Lung (tissue), 11 donors: ENCODE measurements at regions not wholly inside any gene's neighbourhood (a gene's known extent, or its start where the extent isn't known, plus 50 kb on each side); places are given as distances from the start of the nearest gene placed in this dataset.
"Not testable (repeated sequence)": the region's sequence is repeated elsewhere in the genome, so short reads cannot be mapped to it uniquely, and the experiment has no call there.

Experiments
- ATAC-seq: fragments of 200-7000 bp; cut with Tn5 transposase; one replicate; pipeline ENCODE4 v1.9.1; 2020; ENCODE audit warnings: moderate number of reproducible peaks; ENCODE audit not compliant: insufficient read depth, low FRiP score
- DNase-seq, 3 donors: peaks; one replicate each; pipeline ENCODE4 v3.0.0-alpha.2; 2013 to 2017
- H3K27ac ChIP-seq, 2 donors: one replicate each; pipeline ENCODE4 v1.5.1; 2013; ENCODE audit warnings: mild to moderate bottlenecking in 2 of 2, moderate library complexity in 2 of 2, control low read depth in 1 of 2, inconsistent platforms in 1 of 2, low read depth in 1 of 2, low read length in 1 of 2
- H3K27me3 ChIP-seq, 3 donors: one replicate each; pipeline ENCODE4 v1.5.1; 2013; ENCODE audit warnings: low read length in 2 of 3; ENCODE audit not compliant: control insufficient read depth in 3 of 3, insufficient read depth in 3 of 3
- H3K36me3 ChIP-seq, 4 donors: one replicate each; pipeline ENCODE4 v1.5.1; 2013; ENCODE audit warnings: low read length in 4 of 4, mild to moderate bottlenecking in 1 of 4, moderate library complexity in 1 of 4; ENCODE audit not compliant: control insufficient read depth in 4 of 4, insufficient read depth in 4 of 4
- H3K4me1 ChIP-seq, 5 donors: one replicate each; pipeline ENCODE4 v1.5.1; 2013; ENCODE audit warnings: low read length in 5 of 5, mild to moderate bottlenecking in 2 of 5, moderate library complexity in 1 of 5; ENCODE audit not compliant: control insufficient read depth in 5 of 5, insufficient read depth in 5 of 5
- H3K4me3 ChIP-seq: one replicate; pipeline ENCODE4 v1.5.1; 2013; ENCODE audit warnings: mild to moderate bottlenecking, control low read depth, moderate library complexity
- H3K9ac ChIP-seq, 2 donors: one replicate each; pipeline ENCODE4 v1.5.1; 2013; ENCODE audit warnings: low read length in 2 of 2, control low read depth in 1 of 2; ENCODE audit not compliant: insufficient read depth in 1 of 2
- H3K9me3 ChIP-seq, 4 donors: one replicate each; pipeline ENCODE4 v1.5.1; 2013; ENCODE audit warnings: low read length in 3 of 4, mild to moderate bottlenecking in 1 of 4, moderate library complexity in 1 of 4; ENCODE audit not compliant: control insufficient read depth in 4 of 4, insufficient read depth in 3 of 4
- WGBS, 2 donors: extraction: QIAGEN DNeasy Blood & Tissue Kit; methylation state at CpG; one replicate each; pipeline ENCODE4 v1.1.7; 2013; 5-methylcytosine and 5-hydroxymethylcytosine counted together
- TF ChIP-seq, protein P1 (sequence below): IDR thresholded peaks from 2 replicates; pipeline ENCODE4 v1.5.1; 2012; ENCODE audit warnings: mild to moderate bottlenecking; ENCODE audit errors: control extremely low read depth, extremely low read depth
- donor health status: control.
- donor health status: control.
- donor health status: Bipolar disorder and iron deficiency.
- donor health status: healthy.
- donor health status: DM: yes; HTN: yes; CAD: no.

DNA sequence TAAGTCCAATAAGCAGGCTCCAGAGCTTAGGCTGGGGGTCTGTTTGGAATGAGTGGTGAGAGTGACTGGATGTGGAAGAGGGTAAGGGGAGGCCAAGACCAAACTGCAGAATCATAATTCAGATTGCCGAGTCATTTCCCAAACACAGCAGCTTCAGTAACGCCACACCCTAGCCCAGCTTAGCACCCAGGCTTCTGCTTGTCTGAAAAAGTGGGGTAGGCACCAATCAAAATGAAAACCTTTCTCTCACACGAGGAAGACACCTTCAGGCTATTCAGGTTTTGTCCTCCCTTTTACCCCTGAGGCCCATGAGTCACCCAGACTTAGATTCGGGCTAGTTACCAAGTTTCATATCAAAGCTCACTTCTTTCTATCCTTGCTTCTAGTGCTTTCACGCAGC, 306.1 kb downstream of the DAD1 start:
- TF ChIP-seq, protein P1, sequence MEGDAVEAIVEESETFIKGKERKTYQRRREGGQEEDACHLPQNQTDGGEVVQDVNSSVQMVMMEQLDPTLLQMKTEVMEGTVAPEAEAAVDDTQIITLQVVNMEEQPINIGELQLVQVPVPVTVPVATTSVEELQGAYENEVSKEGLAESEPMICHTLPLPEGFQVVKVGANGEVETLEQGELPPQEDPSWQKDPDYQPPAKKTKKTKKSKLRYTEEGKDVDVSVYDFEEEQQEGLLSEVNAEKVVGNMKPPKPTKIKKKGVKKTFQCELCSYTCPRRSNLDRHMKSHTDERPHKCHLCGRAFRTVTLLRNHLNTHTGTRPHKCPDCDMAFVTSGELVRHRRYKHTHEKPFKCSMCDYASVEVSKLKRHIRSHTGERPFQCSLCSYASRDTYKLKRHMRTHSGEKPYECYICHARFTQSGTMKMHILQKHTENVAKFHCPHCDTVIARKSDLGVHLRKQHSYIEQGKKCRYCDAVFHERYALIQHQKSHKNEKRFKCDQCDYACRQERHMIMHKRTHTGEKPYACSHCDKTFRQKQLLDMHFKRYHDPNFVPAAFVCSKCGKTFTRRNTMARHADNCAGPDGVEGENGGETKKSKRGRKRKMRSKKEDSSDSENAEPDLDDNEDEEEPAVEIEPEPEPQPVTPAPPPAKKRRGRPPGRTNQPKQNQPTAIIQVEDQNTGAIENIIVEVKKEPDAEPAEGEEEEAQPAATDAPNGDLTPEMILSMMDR: no peak
- ATAC-seq (no peak), DNase-seq (no peak)
- Histone ChIP-seq H3K9ac (no peak overlapping the region), H3K36me3 (no peaks in the 10 kb centered on the region), H3K4me3 (no peak overlapping the region), H3K9me3 (no peaks in the 10 kb centered on the region), H3K4me1 (no peaks in the 10 kb centered on the region), H3K27ac (no peak overlapping the region), H3K27me3 (no peaks in the 10 kb centered on the region)
- 58 to 69% methylated on average over 5 of the region's 5 CpGs for WGBS, 2 donors

DNA sequence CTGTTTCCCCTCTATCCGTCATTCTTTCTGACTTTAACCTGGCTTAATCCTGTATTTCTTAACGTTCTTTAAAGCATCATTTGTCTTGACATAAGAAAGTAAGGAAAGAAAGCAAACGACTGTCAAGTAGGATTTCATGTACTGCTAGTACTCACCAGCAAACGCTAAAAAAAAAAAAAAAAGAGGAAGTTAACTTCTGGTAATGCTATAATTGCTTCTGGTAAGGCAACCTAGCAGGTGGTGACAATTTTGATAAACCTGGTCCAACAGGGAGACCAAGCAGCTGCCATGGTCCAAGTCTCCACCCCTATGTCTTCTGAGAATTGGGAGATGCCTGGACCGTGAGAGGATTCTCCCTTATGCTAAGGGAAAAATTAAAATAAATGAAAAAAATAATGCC, 306.6 kb downstream of the DAD1 start:
- 7 to 26% methylated on average over 5 of the region's 5 CpGs for WGBS, 2 donors
- ATAC-seq (no peak), DNase-seq (no peak)
- no peak overlapping the region for H3K4me3 ChIP-seq
- no peaks in the 10 kb centered on the region for H3K4me1 ChIP-seq
- no peak overlapping the region for H3K27ac ChIP-seq
- H3K9me3 ChIP-seq: no peaks in the 10 kb centered on the region
- no peak overlapping the region for H3K9ac ChIP-seq
- H3K27me3 ChIP-seq: no peaks in the 10 kb centered on the region
- TF ChIP-seq, protein P1: no peak
- H3K36me3 ChIP-seq: no peaks in the 10 kb centered on the region

DNA sequence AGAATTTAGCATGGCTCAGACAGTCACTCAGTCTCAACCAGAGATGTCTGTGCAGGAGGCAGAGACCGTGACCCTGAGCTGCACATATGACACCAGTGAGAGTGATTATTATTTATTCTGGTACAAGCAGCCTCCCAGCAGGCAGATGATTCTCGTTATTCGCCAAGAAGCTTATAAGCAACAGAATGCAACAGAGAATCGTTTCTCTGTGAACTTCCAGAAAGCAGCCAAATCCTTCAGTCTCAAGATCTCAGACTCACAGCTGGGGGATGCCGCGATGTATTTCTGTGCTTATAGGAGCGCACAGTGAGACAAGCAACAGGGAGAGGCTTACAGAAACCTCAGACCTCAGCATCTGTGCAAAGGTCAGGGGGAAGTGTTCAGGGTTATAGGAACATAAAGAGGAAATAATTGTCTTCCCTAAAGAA, 307.6 kb downstream of the DAD1 start:
- ATAC-seq: not testable (repeated sequence)
- 53 to 58% methylated on average over 7 of the region's 7 CpGs for WGBS, 2 donors

DNA sequence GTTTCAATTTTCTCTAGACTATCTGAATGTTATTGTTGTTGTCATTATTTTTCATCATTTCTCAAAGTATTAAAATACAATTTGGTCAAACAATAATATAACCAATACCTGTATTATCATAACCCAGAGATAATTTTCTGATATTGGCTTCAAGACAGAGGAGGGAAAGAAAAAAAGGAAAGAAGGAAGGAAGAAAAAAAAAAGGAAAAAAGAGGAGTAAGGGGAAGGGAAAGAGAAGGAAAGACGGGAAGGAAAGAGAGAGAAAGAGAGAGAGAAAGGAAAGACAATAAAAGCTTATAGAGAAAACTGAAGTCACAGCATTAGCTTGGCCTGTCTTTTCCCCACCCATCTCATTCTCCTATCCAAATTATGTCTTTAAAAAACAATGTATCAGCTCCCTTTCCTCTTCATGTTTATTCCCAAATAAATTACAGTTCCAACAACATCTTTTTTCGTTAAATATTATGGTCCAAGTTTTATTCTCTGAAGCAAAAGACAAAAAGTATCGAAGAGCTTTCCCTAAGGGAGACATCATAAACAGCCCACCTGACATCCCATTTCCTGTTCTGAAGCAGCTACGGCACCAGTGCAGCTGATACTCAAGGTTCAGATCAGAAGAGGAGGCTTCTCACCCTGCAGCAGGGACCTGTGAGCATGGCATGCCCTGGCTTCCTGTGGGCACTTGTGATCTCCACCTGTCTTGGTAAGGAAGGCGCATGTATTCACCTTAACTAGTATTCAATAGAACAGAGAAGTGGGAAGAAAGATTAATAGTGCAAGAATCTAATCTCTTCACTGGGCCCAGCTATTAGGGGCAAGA, 308.3 kb downstream of the DAD1 start:
- Histone ChIP-seq H3K9ac (no peak overlapping the region), H3K36me3 (no peaks in the 10 kb centered on the region), H3K27ac (no peak overlapping the region), H3K27me3 (peaks cover 0 to 3% (median 0%) of the 10 kb centered on the region in 3 donors), H3K9me3 (no peaks in the 10 kb centered on the region), H3K4me3 (no peak overlapping the region), H3K4me1 (no peaks in the 10 kb centered on the region)
- DNase-seq (no peak), ATAC-seq (no peak)
- WGBS, 2 donors: 70 to 74% methylated on average over 5 of the region's 5 CpGs
- TF ChIP-seq, protein P1: no peak

More for the DNA sequence above, 307.6 kb downstream of the DAD1 start:
- H3K9me3 ChIP-seq, H3K27ac ChIP-seq, H3K4me1 ChIP-seq, H3K36me3 ChIP-seq, H3K27me3 ChIP-seq, H3K4me3 ChIP-seq, H3K9ac ChIP-seq: not testable (repeated sequence)
- DNase-seq: peak in 2 of 3 donors; percentile 19 to 38
